Prostate gland (tissue), 2 donors: ENCODE measurements at regions not wholly inside any gene's neighbourhood (a gene's known extent, or its start where the extent isn't known, plus 50 kb on each side); places are given as distances from the start of the nearest gene placed in this dataset.

ENCODE experiments used
- POLR2A ChIP-seq: fragments of 450-650 bp; IDR thresholded peaks from one replicate; pipeline ENCODE4 v1.6.1; 2016; ENCODE audit warnings: antibody characterized with exemption, mild to moderate bottlenecking
- POLR2AphosphoS5 ChIP-seq: sonication (generic); formaldehyde crosslinking; IDR thresholded peaks from one replicate; pipeline ENCODE4 v1.6.1; 2017; ENCODE audit warnings: antibody characterized with exemption
- TF ChIP-seq, protein P1 (sequence below), 4 experiments: fragments of 200-600 bp in 2 of 4; fragments of 450-650 bp in 2 of 4; sonication (generic) in 2 of 4; IDR thresholded peaks; 1 replicate in 3 of 4; 2 replicates in 1 of 4; pipeline ENCODE4 v1.5.1; 2016 to 2019; ENCODE audit warnings: antibody characterized with exemption in 4 of 4, mild to moderate bottlenecking in 2 of 4, moderate library complexity in 2 of 4

DNA sequence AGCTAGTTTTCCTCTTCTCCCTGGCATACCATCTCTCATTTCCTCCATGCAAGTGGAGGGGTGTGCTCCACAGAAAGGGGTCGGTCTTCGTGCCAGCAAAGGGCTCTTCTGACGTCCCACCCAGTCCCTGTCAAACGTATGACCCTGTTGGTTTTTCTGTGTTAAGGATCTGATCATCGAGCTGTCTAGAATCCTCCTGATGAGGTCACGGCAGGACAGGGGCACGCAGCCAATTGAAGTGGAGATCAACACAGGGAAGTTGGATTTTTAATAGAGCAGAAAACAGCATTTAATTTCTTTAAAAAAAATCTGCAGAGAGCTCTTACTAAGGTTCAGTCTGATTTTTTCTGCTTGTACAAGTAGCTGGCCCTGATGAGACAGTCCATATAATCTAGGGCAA lies 339.4 kb downstream of the TEX29 start:
- TF ChIP-seq POLR2A (no peak), POLR2AphosphoS5 (no peak)
- TF ChIP-seq, protein P1, sequence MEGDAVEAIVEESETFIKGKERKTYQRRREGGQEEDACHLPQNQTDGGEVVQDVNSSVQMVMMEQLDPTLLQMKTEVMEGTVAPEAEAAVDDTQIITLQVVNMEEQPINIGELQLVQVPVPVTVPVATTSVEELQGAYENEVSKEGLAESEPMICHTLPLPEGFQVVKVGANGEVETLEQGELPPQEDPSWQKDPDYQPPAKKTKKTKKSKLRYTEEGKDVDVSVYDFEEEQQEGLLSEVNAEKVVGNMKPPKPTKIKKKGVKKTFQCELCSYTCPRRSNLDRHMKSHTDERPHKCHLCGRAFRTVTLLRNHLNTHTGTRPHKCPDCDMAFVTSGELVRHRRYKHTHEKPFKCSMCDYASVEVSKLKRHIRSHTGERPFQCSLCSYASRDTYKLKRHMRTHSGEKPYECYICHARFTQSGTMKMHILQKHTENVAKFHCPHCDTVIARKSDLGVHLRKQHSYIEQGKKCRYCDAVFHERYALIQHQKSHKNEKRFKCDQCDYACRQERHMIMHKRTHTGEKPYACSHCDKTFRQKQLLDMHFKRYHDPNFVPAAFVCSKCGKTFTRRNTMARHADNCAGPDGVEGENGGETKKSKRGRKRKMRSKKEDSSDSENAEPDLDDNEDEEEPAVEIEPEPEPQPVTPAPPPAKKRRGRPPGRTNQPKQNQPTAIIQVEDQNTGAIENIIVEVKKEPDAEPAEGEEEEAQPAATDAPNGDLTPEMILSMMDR (IDR thresholded peaks at IDR 0.05) = no peak
